Naive thymus-derived CD4-positive, alpha-beta T cell (primary cell): ENCODE measurements at regions not wholly inside any gene's neighbourhood (a gene's known extent, or its start where the extent isn't known, plus 50 kb on each side); places are given as distances from the start of the nearest gene placed in this dataset.

ENCODE experiments used
- ATAC-seq: fragments of 150-1000 bp; cut with Tn5 transposase; 2 replicates; pipeline ENCODE4 v1.10.0; 2021; ENCODE audit warnings: mild to moderate bottlenecking, moderate library complexity
- CTCF ChIA-PET: fragments of 350-600 bp; sonication (Branson Sonifier 250); formaldehyde crosslinking; loops from one replicate; lab custom pipeline; 2021; ENCODE audit warnings: antibody characterized with exemption; lab: Charles Lee
- POLR2A ChIA-PET: fragments of 350-600 bp; sonication (Branson Sonifier 250); formaldehyde crosslinking; loops from one replicate; lab custom pipeline; 2021; ENCODE audit warnings: antibody characterized with exemption, inconsistent platforms; lab: Charles Lee
- DNase-seq, 9 donors: peaks; one replicate each; pipeline versions ENCODE4 v3.0.0 to v3.0.0-alpha.2; 2020 to 2022; ENCODE audit warnings: mixed read lengths in 1 of 9
- H3K27ac ChIP-seq: one replicate; pipeline ENCODE4 v1.7.0; 2013; ENCODE audit warnings: mild to moderate bottlenecking, low read depth, low read length, moderate library complexity
- H3K27me3 ChIP-seq, 2 donors: one replicate each; pipeline ENCODE4 v1.7.0; 2013; ENCODE audit warnings: low read length in 2 of 2, mild to moderate bottlenecking in 2 of 2, moderate library complexity in 2 of 2; ENCODE audit not compliant: control insufficient read depth in 2 of 2, insufficient read depth in 2 of 2
- H3K36me3 ChIP-seq, 3 experiments: 1 replicate in 2 of 3; 2 replicates in 1 of 3; pipeline ENCODE4 v1.7.0; 2013; ENCODE audit warnings: low read length in 3 of 3, mild to moderate bottlenecking in 3 of 3, moderate library complexity in 1 of 3; ENCODE audit not compliant: insufficient read depth in 3 of 3, control insufficient read depth in 2 of 3
- H3K4me1 ChIP-seq, 2 donors: one replicate each; pipeline ENCODE4 v1.7.0; 2013; ENCODE audit warnings: low read length in 2 of 2, mild to moderate bottlenecking in 2 of 2, moderate library complexity in 1 of 2; ENCODE audit not compliant: control insufficient read depth in 2 of 2, insufficient read depth in 2 of 2
- H3K4me3 ChIP-seq: 2 replicates; pipeline ENCODE4 v1.7.0; 2013; ENCODE audit warnings: mild to moderate bottlenecking, low read length
- H3K9me3 ChIP-seq, 3 experiments: 1 replicate in 2 of 3; 2 replicates in 1 of 3; pipeline ENCODE4 v1.7.0; 2013; ENCODE audit warnings: low read length in 3 of 3; ENCODE audit not compliant: control insufficient read depth in 2 of 3
- H3K27ac Mint-ChIP-seq, 9 donors: one replicate each; pipeline ENCODE4 v1.8.0; 2020 to 2022; ENCODE audit warnings: mixed read lengths in 9 of 9, mild to moderate bottlenecking in 8 of 9, moderate library complexity in 5 of 9, inconsistent platforms in 2 of 9
- H3K27me3 Mint-ChIP-seq, 5 donors: one replicate each; pipeline ENCODE4 v1.8.0; 2021 to 2022; ENCODE audit warnings: mixed read lengths in 5 of 5, mild to moderate bottlenecking in 1 of 5
- H3K36me3 Mint-ChIP-seq, 5 donors: one replicate each; pipeline ENCODE4 v1.8.0; 2020 to 2022; ENCODE audit warnings: mixed read lengths in 5 of 5, mild to moderate bottlenecking in 3 of 5, inconsistent platforms in 1 of 5
- H3K4me1 Mint-ChIP-seq, 7 donors: one replicate each; pipeline ENCODE4 v1.8.0; 2020 to 2022; ENCODE audit warnings: mixed read lengths in 7 of 7, mild to moderate bottlenecking in 3 of 7, inconsistent platforms in 1 of 7
- H3K4me3 Mint-ChIP-seq, 10 donors: one replicate each; pipeline ENCODE4 v1.8.0; 2020 to 2022; ENCODE audit warnings: mild to moderate bottlenecking in 10 of 10, mixed read lengths in 10 of 10, moderate library complexity in 6 of 10, inconsistent platforms in 2 of 10
- H3K9me3 Mint-ChIP-seq, 11 donors: one replicate each; pipeline ENCODE4 v1.8.0; 2020 to 2022; ENCODE audit warnings: mixed read lengths in 11 of 11, mild to moderate bottlenecking in 4 of 11, inconsistent platforms in 1 of 11, moderate library complexity in 1 of 11
- intact Hi-C, 2 donors: fragments of 100-400 bp; cut with micrococcal nuclease; formaldehyde crosslinking; loops; one replicate each; pipeline ENCODE4 v1.15.1; 2023

DNA sequence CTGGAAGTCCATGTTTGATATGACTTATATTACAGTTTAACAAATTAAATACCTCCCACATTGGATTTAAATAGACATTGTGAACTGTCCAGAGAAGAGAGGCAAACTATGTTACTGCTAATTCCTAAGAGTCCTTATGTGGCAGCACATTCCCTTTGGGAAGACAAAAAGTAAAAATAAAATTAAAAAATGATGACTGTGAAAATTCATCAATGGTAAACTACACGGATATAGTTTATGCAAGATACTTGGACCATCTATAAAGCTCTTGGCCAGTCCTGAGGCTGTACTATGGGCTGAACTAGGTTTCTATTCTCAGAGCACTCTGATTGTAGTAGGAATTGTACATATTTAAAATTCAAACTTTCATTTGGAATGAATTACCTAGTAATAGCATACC lies 206.4 kb downstream of the LRRK2 start:
- peaks cover 0 to 6% (median 0%) of the 10 kb centered on the region in 11 donors for H3K9me3 Mint-ChIP-seq
- CTCF ChIA-PET = no interaction called here
- no peaks in the 10 kb centered on the region for H3K4me1 ChIP-seq
- H3K4me1 Mint-ChIP-seq = no peaks in the 10 kb centered on the region
- intact Hi-C loops = no loop called here
- POLR2A ChIA-PET = no interaction called here
- no peaks in the 10 kb centered on the region for H3K27me3 Mint-ChIP-seq
- H3K4me3 ChIP-seq = no peak overlapping the region
- H3K4me3 Mint-ChIP-seq = no peak overlapping the region
- H3K27ac ChIP-seq = no peak overlapping the region
- ATAC-seq = no peak
- no peak for DNase-seq
- no peaks in the 10 kb centered on the region for H3K27me3 ChIP-seq
- no peaks in the 10 kb centered on the region for H3K9me3 ChIP-seq
- no peaks in the 10 kb centered on the region for H3K36me3 ChIP-seq
- no peak overlapping the region for H3K27ac Mint-ChIP-seq
- no peaks in the 10 kb centered on the region for H3K36me3 Mint-ChIP-seq

DNA sequence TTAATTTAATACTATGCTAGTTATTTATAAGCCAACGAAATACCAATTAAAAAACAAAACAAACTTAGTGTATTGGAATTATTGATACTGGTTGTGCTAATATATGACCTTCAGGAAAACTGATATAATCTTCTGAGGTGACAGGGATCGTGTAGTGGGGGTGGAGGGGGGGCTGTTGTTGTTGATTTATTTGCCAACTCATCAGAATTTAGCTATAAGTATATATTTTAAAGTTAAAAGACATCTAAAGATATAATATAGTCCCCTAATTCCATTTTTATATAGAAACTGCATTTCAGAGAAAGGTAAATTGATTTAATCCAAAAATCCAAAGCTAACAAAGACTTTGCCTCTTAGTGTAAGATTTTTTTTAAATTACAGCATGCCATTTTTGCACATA lies 210.5 kb downstream of the LRRK2 start:
- ChIA-PET CTCF (no interaction called here), POLR2A (no interaction called here)
- no peaks in the 10 kb centered on the region for H3K27me3 Mint-ChIP-seq

DNA sequence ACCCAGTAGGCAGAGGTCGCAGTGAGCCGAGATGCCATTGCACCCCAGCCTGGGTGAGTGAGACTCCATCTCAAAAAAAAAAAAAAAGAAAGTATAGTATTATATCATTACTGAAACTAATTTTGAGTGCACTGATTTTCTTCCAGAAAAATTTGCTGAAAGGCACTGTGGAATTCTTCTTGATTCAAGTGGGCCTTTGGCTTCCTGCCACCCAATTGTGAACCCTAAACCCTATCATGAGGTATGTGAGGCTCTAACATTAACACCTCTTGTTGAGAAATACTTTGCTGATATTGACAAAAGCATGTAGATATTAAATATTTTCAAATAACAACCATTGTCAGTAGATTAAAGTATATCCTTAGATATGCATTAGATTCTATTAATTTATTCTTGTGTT lies 211.2 kb downstream of the LRRK2 start:
- Histone ChIP-seq H3K27ac (no peak overlapping the region), H3K36me3 (no peaks in the 10 kb centered on the region), H3K27me3 (no peaks in the 10 kb centered on the region), H3K4me3 (no peak overlapping the region), H3K9me3 (no peaks in the 10 kb centered on the region), H3K4me1 (no peaks in the 10 kb centered on the region)
- intact Hi-C loops = no loop called here
- DNase-seq = no peak
- ChIA-PET POLR2A (no interaction called here), CTCF (no interaction called here)
- Mint-ChIP-seq H3K4me3 (no peak overlapping the region), H3K27me3 (no peaks in the 10 kb centered on the region), H3K4me1 (no peaks in the 10 kb centered on the region), H3K36me3 (no peaks in the 10 kb centered on the region), H3K27ac (no peak overlapping the region), H3K9me3 (peaks cover 0 to 7% (median 0%) of the 10 kb centered on the region in 11 donors)
- ATAC-seq = no peak

More for the DNA sequence above, 210.5 kb downstream of the LRRK2 start:
- Histone ChIP-seq H3K27ac (no peak overlapping the region), H3K4me3 (no peak overlapping the region), H3K36me3 (no peaks in the 10 kb centered on the region), H3K27me3 (no peaks in the 10 kb centered on the region), H3K9me3 (no peaks in the 10 kb centered on the region), H3K4me1 (no peaks in the 10 kb centered on the region)
- ATAC-seq = no peak
- no peaks in the 10 kb centered on the region for H3K36me3 Mint-ChIP-seq
- no peak overlapping the region for H3K27ac Mint-ChIP-seq
- no peak overlapping the region for H3K4me3 Mint-ChIP-seq
- DNase-seq = no peak
- H3K9me3 Mint-ChIP-seq = peaks cover 0 to 7% (median 0%) of the 10 kb centered on the region in 11 donors
- intact Hi-C loops = no loop called here
- H3K4me1 Mint-ChIP-seq = no peaks in the 10 kb centered on the region

DNA sequence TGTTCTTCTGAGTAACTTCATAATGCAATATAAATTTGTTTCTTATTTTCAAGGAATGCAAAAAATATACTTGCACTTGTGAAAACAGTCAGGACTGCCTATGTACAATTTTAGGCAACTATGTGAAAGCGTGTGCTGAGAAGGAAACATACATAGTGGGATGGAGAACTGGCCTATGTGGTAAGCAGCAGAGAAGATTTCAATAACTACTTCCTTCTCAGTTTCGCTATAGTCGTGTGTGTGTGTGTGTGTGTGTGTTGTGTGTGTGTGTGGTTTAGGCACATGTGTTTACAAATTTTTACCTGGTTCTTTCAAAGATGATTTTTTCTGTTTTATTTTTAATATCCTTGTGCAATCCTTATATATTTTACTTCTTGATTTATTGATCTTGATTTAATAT lies 211.8 kb downstream of the LRRK2 start:
- Histone ChIP-seq H3K27me3 (no peaks in the 10 kb centered on the region), H3K4me1 (no peaks in the 10 kb centered on the region), H3K36me3 (no peaks in the 10 kb centered on the region), H3K9me3 (no peaks in the 10 kb centered on the region), H3K4me3 (no peak overlapping the region), H3K27ac (no peak overlapping the region)
- Mint-ChIP-seq H3K27ac (no peak overlapping the region), H3K27me3 (no peaks in the 10 kb centered on the region), H3K4me1 (no peaks in the 10 kb centered on the region), H3K9me3 (peaks cover 0 to 7% (median 0%) of the 10 kb centered on the region in 11 donors), H3K4me3 (no peak overlapping the region), H3K36me3 (no peaks in the 10 kb centered on the region)
- POLR2A ChIA-PET = no interaction called here
- DNase-seq (no peak), ATAC-seq (no peak)
- CTCF ChIA-PET = no interaction called here
- intact Hi-C loops = no loop called here

DNA sequence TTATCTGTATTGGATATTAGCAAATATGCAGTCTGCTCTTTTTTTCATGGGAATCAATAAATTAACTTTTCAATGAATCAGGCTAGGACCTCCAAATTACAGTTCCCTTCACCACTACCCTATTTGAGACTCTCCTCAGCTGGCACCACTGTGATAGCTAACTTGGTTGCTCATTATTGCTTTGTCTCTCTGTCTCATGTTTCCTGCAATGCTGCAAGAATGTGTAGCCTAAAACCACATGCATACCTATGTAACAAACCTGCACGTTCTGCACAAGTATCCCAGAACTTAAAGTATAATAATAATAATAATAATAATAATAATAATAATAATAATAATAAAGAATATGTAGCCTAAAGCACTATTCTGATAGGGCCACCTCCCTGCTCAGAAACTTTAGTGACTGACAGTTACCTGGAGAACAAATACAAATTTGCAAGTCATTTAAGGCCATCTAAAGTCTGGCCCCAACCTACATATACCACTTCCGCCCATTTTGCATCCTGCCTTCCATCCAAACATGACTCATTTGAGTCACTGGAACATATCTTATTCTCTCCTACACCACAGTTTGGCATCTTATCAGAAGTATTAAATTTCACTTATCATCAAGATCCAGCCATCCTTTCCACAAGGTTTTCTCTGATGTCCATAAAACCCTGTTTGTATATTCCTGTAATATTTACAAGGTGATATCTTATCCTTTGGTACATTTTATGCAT lies 215.1 kb downstream of the LRRK2 start:
- Mint-ChIP-seq H3K27ac (no peak overlapping the region), H3K36me3 (no peaks in the 10 kb centered on the region), H3K9me3 (peaks cover 0 to 7% (median 0%) of the 10 kb centered on the region in 11 donors), H3K4me3 (no peak overlapping the region), H3K27me3 (no peaks in the 10 kb centered on the region), H3K4me1 (no peaks in the 10 kb centered on the region)
- DNase-seq (no peak), ATAC-seq (no peak)
- POLR2A ChIA-PET = no interaction called here
- Histone ChIP-seq H3K27me3 (no peaks in the 10 kb centered on the region), H3K36me3 (no peaks in the 10 kb centered on the region), H3K4me3 (no peak overlapping the region), H3K4me1 (no peaks in the 10 kb centered on the region), H3K9me3 (no peaks in the 10 kb centered on the region), H3K27ac (no peak overlapping the region)
- CTCF ChIA-PET = no interaction called here
- intact Hi-C loops = no loop called here

DNA sequence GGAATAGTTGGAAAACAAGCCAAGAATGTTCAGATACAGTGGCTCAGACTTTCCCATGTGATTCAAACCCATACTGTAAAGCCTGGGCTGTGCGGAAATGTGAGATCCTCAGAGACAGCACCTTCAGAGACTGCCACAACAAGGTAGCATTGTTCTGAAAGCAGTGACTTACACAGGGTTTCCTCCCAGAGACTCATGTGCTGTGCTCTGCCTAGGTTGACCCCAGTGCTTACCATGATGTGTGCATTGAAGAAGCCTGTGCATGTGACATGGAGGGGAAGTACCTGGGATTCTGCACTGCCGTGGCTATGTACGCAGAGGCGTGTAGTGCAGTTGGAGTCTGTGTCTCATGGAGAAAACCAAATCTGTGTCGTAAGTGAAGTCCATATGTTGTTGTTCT lies 219.4 kb downstream of the LRRK2 start:
- DNase-seq (no peak), ATAC-seq (no peak)
- Mint-ChIP-seq H3K4me3 (no peak overlapping the region), H3K4me1 (no peaks in the 10 kb centered on the region), H3K27me3 (no peaks in the 10 kb centered on the region), H3K9me3 (peaks cover 0 to 6% (median 0%) of the 10 kb centered on the region in 11 donors), H3K36me3 (no peaks in the 10 kb centered on the region), H3K27ac (no peak overlapping the region)
- intact Hi-C loops = no loop called here
- no peak overlapping the region for H3K4me3 ChIP-seq
- CTCF ChIA-PET = no interaction called here
- H3K36me3 ChIP-seq = no peaks in the 10 kb centered on the region
- H3K27ac ChIP-seq = no peak overlapping the region
- H3K4me1 ChIP-seq = no peaks in the 10 kb centered on the region
- H3K27me3 ChIP-seq = no peaks in the 10 kb centered on the region
- H3K9me3 ChIP-seq = no peaks in the 10 kb centered on the region
- POLR2A ChIA-PET = no interaction called here

DNA sequence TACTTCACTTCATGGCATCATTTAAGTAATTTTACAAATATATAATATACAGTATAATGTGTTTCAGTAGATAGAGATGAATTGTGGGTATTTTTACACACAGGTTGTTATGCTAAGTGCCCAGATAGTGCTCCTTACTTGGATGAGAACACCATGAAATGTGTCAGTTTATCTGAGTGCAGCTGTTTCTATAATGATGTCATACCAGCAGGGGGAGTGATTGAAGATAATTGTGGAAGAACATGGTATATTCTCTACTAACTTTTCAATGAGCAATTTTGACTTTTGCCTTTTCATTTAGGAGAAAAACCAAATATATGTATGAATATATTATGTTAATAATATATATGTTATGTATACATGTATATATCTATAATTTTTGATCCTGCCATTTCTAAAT lies 221.6 kb downstream of the LRRK2 start:
- Histone ChIP-seq H3K4me3 (no peak overlapping the region), H3K4me1 (no peaks in the 10 kb centered on the region), H3K36me3 (no peaks in the 10 kb centered on the region), H3K27me3 (no peaks in the 10 kb centered on the region), H3K9me3 (no peaks in the 10 kb centered on the region), H3K27ac (no peak overlapping the region)
- no peak for ATAC-seq
- Mint-ChIP-seq H3K36me3 (no peaks in the 10 kb centered on the region), H3K27me3 (no peaks in the 10 kb centered on the region), H3K9me3 (peaks cover 0 to 4% (median 0%) of the 10 kb centered on the region in 11 donors), H3K4me1 (no peaks in the 10 kb centered on the region), H3K27ac (no peak overlapping the region), H3K4me3 (no peak overlapping the region)
- ChIA-PET POLR2A (no interaction called here), CTCF (no interaction called here)
- intact Hi-C loops = no loop called here
- DNase-seq = no peak
